ENCODE measurements at regions not wholly inside any gene's neighbourhood (a gene's known extent, or its start where the extent isn't known, plus 50 kb on each side); places are given as distances from the start of the nearest gene placed in this dataset.

DNA sequence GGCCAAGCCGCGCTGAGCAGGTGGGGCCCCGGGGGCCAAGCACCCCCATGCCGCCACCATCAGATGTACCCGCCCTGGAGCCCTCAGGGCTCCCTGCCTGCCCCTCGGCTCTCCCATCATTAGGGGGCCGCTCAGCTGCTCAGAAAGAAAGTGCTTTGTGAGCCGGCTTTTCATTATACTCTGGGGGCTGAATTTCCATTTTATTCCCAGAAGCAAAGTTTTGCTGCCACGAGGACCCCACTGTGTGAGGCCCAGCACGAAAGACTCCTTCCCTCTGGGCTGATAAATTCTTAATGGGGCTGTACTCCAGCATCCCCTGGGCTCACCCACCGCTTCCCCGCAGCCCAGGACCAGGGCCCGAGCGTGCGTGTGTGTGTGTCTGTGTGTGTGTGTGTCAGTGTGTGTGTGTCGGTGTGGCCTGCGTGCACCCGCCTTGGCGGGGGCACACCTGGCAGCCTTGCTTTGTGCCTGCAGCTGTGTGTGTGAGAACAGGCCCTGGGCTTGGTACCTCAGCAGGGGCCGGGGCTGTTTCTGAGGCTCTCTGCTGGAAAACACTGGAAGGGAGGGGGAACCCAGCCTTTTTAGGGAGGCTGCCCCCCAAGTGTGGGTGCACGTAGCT lies 103.0 kb upstream of the GSE1 start:
- Histone ChIP-seq H4K91ac (ENCODE audit: insufficient read length, low read depth, low read length) (no peak overlapping the region), H2BK20ac (ENCODE audit: low read depth, low read length, poor library complexity, severe bottlenecking) (no peak overlapping the region), H3K9ac (ENCODE audit: extremely low read depth, insufficient read length, low read length) (no peak overlapping the region), H2BK5ac (ENCODE audit: insufficient read length, low read length) (no peak overlapping the region), H4K8ac (replicated peaks; ENCODE audit: insufficient read length, low read depth, low read length) (no peak overlapping the region), H2BK15ac (ENCODE audit: low read depth, low read length) (no peak overlapping the region), H3K79me2 (ENCODE audit: insufficient read depth, low read length) (no peaks in the 10 kb centered on the region), H3K27ac (ENCODE audit: insufficient read length, low read depth, low read length) (no peak overlapping the region), H2BK120ac (ENCODE audit: low read depth, low read length, poor library complexity, severe bottlenecking) (no peak overlapping the region), H3K23me2 (ENCODE audit: insufficient read length, low read depth, low read length, poor library complexity, severe bottlenecking) (no peaks in the 10 kb centered on the region), H3K79me1 (ENCODE audit: insufficient read depth, low read depth, low read length, poor library complexity, severe bottlenecking) (no peaks in the 10 kb centered on the region), H3K23ac (ENCODE audit: insufficient read length, low read depth, low read length) (no peak overlapping the region), H3K14ac (ENCODE audit: insufficient read depth, low read length) (no peak overlapping the region), H3K4me2 (ENCODE audit: insufficient read depth, insufficient read length, low read length) (no peak overlapping the region), H3K4me1 (ENCODE audit: insufficient read depth, low read length) (peaks cover 11% of the 10 kb centered on the region; the same call in 1 of the 2 replicates), H3K27me3 (ENCODE audit: insufficient read depth, low read length) (no peaks in the 10 kb centered on the region), H4K5ac (ENCODE audit: insufficient read length, low read depth, low read length) (no peak overlapping the region), H3K18ac (ENCODE audit: insufficient read length, low read depth, low read length) (no peak overlapping the region), H2BK12ac (ENCODE audit: insufficient read length, low read depth, low read length) (no peak overlapping the region), H4K20me1 (ENCODE audit: control insufficient read depth, insufficient read depth, insufficient read length) (no peaks in the 10 kb centered on the region), H2AK5ac (ENCODE audit: insufficient read length, low read length) (no peak overlapping the region), H3K56ac (ENCODE audit: insufficient read length, low read depth, low read length) (no peak overlapping the region), H2AFZ (ENCODE audit: low read length) (no peak overlapping the region), H3T11ph (ENCODE audit: low read length) (no peak overlapping the region), H3K4ac (ENCODE audit: low read depth, low read length) (no peak overlapping the region), H3K9me3 (ENCODE audit: control insufficient read depth, low read depth, low read length) (no peaks in the 10 kb centered on the region)
- Mint-ChIP-seq H3K9me3 (no peaks in the 10 kb centered on the region), H3K4me3 (no peak overlapping the region), H3K36me3 (ENCODE audit: insufficient read depth in 1 of 3, low read depth in 3 of 3) (no peaks in the 10 kb centered on the region; a peak in 1 of 7 replicates), H3K4me1 (peaks cover 34 to 74% of the 10 kb centered on the region in 2 experiments), H3K27me3 (ENCODE audit: low read depth) (peaks cover 7% of the 10 kb centered on the region), H3K27ac (peak overlapping the region in 1 of 3 experiments; percentile 22; a peak in 2 of 7 replicates)
- TF ChIP-seq, protein P1, sequence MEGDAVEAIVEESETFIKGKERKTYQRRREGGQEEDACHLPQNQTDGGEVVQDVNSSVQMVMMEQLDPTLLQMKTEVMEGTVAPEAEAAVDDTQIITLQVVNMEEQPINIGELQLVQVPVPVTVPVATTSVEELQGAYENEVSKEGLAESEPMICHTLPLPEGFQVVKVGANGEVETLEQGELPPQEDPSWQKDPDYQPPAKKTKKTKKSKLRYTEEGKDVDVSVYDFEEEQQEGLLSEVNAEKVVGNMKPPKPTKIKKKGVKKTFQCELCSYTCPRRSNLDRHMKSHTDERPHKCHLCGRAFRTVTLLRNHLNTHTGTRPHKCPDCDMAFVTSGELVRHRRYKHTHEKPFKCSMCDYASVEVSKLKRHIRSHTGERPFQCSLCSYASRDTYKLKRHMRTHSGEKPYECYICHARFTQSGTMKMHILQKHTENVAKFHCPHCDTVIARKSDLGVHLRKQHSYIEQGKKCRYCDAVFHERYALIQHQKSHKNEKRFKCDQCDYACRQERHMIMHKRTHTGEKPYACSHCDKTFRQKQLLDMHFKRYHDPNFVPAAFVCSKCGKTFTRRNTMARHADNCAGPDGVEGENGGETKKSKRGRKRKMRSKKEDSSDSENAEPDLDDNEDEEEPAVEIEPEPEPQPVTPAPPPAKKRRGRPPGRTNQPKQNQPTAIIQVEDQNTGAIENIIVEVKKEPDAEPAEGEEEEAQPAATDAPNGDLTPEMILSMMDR (conservative IDR thresholded peaks at IDR 0.05) = no peak
- no peak for DNase-seq
- no CpG with 5 or more reads among the region's 21 CpGs for WGBS (ENCODE audit: extremely low coverage, insufficient read length, low lambda C conversion rate)

Data from H9 (cell line).